ENCODE measurements at regions not wholly inside any gene's neighbourhood (a gene's known extent, or its start where the extent isn't known, plus 50 kb on each side); places are given as distances from the start of the nearest gene placed in this dataset.
"Not testable (repeated sequence)": the region's sequence is repeated elsewhere in the genome, so short reads cannot be mapped to it uniquely, and the experiment has no call there.

GRCh38 chrY:17812664-17813063 is 67.4 kb downstream of the CDY2B start:
- H3K9me3 ChIP-seq (ENCODE audit: control insufficient read depth in 1 of 2, insufficient read depth in 1 of 2, low read depth in 1 of 2, low read length in 2 of 2); H3K27me3 ChIP-seq (ENCODE audit: insufficient read depth, low read length); H3K4me3 ChIP-seq (replicated peaks in 1 of 2; ENCODE audit: low read depth in 1 of 2, low read length in 2 of 2); H3K9ac ChIP-seq (ENCODE audit: low read length); intact Hi-C loops (cut with micrococcal nuclease); H3K4me1 ChIP-seq (ENCODE audit: control insufficient read depth in 1 of 2, insufficient read depth in 2 of 2, low read length in 2 of 2); H4K20me1 ChIP-seq (ENCODE audit: insufficient read depth); CTCF ChIA-PET; POLR2A ChIA-PET; ATAC-seq; DNase-seq (ENCODE audit: low read depth, low spot score); H3K79me2 ChIP-seq (ENCODE audit: insufficient read depth, low read length); H3K27ac ChIP-seq (ENCODE audit: low read depth, low read length); RAD21 ChIA-PET (ENCODE audit: low non-redundant PET in 1 of 2, low total read pairs in 2 of 2, uncharacterized antibody in 2 of 2, unreplicated experiment in 2 of 2); H3K4me2 ChIP-seq (ENCODE audit: low read length); H2AFZ ChIP-seq (ENCODE audit: low read depth, low read length, poor library complexity, severe bottlenecking); BruUV-seq (replicated peaks); H3K9me2 ChIP-seq (ENCODE audit: insufficient read depth); H3K36me3 ChIP-seq (ENCODE audit: control insufficient read depth in 1 of 2, insufficient read depth in 2 of 2, low read length in 2 of 2): not testable (repeated sequence)

DNA sequence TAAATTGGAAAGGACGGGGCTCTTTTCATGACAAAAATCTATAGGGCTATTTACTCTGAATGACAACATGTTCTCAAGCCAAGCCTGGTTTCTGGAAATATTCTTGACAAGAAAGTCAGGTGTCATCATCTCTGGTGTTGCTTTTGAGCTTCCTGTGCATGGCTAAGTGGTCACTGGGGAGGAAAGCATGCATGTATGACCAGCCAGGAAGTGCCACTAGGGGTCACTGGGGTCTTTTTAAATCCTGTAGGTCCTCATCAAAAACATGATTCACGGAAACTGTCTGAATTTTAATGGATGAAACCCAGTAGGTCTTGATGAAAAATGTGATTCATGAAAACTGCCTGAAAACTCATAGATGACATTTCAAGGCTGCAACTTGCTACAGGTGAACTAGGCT is 80.1 kb downstream of the CDY2B start:
- H3K4me2 ChIP-seq (ENCODE audit: low read length); H3K4me3 ChIP-seq (replicated peaks in 1 of 2; ENCODE audit: low read depth in 1 of 2, low read length in 2 of 2); H2AFZ ChIP-seq (ENCODE audit: low read depth, low read length, poor library complexity, severe bottlenecking); POLR2A ChIA-PET; H3K9ac ChIP-seq (ENCODE audit: low read length); H3K9me3 ChIP-seq (ENCODE audit: control insufficient read depth in 1 of 2, insufficient read depth in 1 of 2, low read depth in 1 of 2, low read length in 2 of 2); RAD21 ChIA-PET (ENCODE audit: low non-redundant PET in 1 of 2, low total read pairs in 2 of 2, uncharacterized antibody in 2 of 2, unreplicated experiment in 2 of 2); H3K79me2 ChIP-seq (ENCODE audit: insufficient read depth, low read length); H3K36me3 ChIP-seq (ENCODE audit: control insufficient read depth in 1 of 2, insufficient read depth in 2 of 2, low read length in 2 of 2); H3K9me2 ChIP-seq (ENCODE audit: insufficient read depth); H4K20me1 ChIP-seq (ENCODE audit: insufficient read depth); H3K27ac ChIP-seq (ENCODE audit: low read depth, low read length); ATAC-seq; H3K4me1 ChIP-seq (ENCODE audit: control insufficient read depth in 1 of 2, insufficient read depth in 2 of 2, low read length in 2 of 2); CTCF ChIA-PET; intact Hi-C loops (cut with micrococcal nuclease); BruUV-seq (replicated peaks); DNase-seq (ENCODE audit: low read depth, low spot score); H3K27me3 ChIP-seq (ENCODE audit: insufficient read depth, low read length): not testable (repeated sequence)

- H3K79me2 ChIP-seq (ENCODE audit: insufficient read depth, low read length); DNase-seq (ENCODE audit: low read depth, low spot score); H4K20me1 ChIP-seq (ENCODE audit: insufficient read depth); H3K9ac ChIP-seq (ENCODE audit: low read length); POLR2A ChIA-PET; RAD21 ChIA-PET (ENCODE audit: low non-redundant PET in 1 of 2, low total read pairs in 2 of 2, uncharacterized antibody in 2 of 2, unreplicated experiment in 2 of 2); H3K27me3 ChIP-seq (ENCODE audit: insufficient read depth, low read length); H2AFZ ChIP-seq (ENCODE audit: low read depth, low read length, poor library complexity, severe bottlenecking); intact Hi-C loops (cut with micrococcal nuclease); H3K4me2 ChIP-seq (ENCODE audit: low read length); H3K9me3 ChIP-seq (ENCODE audit: control insufficient read depth in 1 of 2, insufficient read depth in 1 of 2, low read depth in 1 of 2, low read length in 2 of 2); H3K4me1 ChIP-seq (ENCODE audit: control insufficient read depth in 1 of 2, insufficient read depth in 2 of 2, low read length in 2 of 2); H3K36me3 ChIP-seq (ENCODE audit: control insufficient read depth in 1 of 2, insufficient read depth in 2 of 2, low read length in 2 of 2); H3K4me3 ChIP-seq (replicated peaks in 1 of 2; ENCODE audit: low read depth in 1 of 2, low read length in 2 of 2); BruUV-seq (replicated peaks); CTCF ChIA-PET; H3K27ac ChIP-seq (ENCODE audit: low read depth, low read length); H3K9me2 ChIP-seq (ENCODE audit: insufficient read depth); ATAC-seq: not testable (repeated sequence)
Measured at GRCh38 chrY:17787214-17787613, 92.8 kb downstream of the CDY2B start.

DNA sequence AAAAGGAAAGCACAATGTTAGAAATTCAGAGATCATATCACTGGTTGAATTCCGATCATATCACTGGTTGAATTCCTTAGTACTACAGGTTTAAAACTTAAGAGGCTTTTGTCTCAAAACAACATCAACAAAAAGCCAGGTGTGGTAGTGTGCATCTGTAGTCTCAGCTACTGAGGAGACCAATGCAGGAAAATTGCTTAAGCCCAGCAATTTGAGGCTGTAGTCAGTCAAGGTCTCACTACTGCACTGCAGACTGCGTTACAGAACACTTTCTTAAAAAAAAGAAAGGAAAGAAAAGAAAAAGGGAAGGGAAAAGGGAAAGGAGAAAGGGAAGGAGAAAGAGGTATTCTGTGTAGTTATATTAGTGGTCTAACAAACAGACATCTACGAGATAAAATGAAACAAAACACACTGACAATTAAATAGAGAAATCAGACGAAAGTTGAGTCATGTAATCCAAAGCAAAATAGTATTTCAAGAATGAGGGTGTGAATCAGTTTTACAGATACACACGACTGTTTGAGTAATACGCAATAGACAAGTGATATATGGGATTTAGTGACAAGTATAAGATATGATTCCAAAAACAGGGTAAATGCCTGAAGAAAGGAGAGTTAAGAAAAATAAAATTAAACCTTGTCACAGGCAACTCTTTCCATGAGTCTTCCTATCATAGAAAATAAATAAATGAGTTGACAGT is 113.9 kb downstream of the CDY2B start:
- H3K4me3 ChIP-seq (replicated peaks in 1 of 2; ENCODE audit: low read depth in 1 of 2, low read length in 2 of 2); H3K27ac ChIP-seq (ENCODE audit: low read depth, low read length); RAD21 ChIA-PET (ENCODE audit: low non-redundant PET in 1 of 2, low total read pairs in 2 of 2, uncharacterized antibody in 2 of 2, unreplicated experiment in 2 of 2); H4K20me1 ChIP-seq (ENCODE audit: insufficient read depth); POLR2A ChIA-PET; H2AFZ ChIP-seq (ENCODE audit: low read depth, low read length, poor library complexity, severe bottlenecking); BruUV-seq (replicated peaks); ATAC-seq; DNase-seq (ENCODE audit: low read depth, low spot score); H3K4me1 ChIP-seq (ENCODE audit: control insufficient read depth in 1 of 2, insufficient read depth in 2 of 2, low read length in 2 of 2); H3K27me3 ChIP-seq (ENCODE audit: insufficient read depth, low read length); H3K36me3 ChIP-seq (ENCODE audit: control insufficient read depth in 1 of 2, insufficient read depth in 2 of 2, low read length in 2 of 2); H3K9ac ChIP-seq (ENCODE audit: low read length); H3K9me3 ChIP-seq (ENCODE audit: control insufficient read depth in 1 of 2, insufficient read depth in 1 of 2, low read depth in 1 of 2, low read length in 2 of 2); CTCF ChIA-PET; H3K4me2 ChIP-seq (ENCODE audit: low read length); H3K79me2 ChIP-seq (ENCODE audit: insufficient read depth, low read length); intact Hi-C loops (cut with micrococcal nuclease); H3K9me2 ChIP-seq (ENCODE audit: insufficient read depth): not testable (repeated sequence)
